ENCODE measurements at regions not wholly inside any gene's neighbourhood (a gene's known extent, or its start where the extent isn't known, plus 50 kb on each side); places are given as distances from the start of the nearest gene placed in this dataset.

DNA sequence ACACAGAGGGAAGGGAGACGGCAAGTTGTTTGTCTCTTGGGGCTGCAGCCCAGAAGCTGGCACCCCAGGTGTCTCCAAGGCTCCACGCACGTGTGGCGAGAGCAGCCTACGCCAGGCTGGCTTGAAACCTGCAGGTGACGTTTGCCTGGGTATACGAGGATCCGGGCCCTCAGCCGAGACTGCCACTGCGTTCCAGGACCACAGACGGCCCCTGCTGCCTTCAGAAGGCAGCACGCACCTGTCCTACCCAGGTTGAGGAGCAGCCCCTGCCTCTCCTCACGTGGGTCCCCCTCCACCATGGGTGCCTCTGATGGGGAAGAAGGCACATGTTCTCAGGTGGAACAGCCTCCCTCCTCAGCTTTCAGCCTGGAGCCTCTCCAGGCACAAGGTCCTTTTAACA, 75.3 kb upstream of the PRR20G start (continued):
- TF ChIP-seq, protein P1, sequence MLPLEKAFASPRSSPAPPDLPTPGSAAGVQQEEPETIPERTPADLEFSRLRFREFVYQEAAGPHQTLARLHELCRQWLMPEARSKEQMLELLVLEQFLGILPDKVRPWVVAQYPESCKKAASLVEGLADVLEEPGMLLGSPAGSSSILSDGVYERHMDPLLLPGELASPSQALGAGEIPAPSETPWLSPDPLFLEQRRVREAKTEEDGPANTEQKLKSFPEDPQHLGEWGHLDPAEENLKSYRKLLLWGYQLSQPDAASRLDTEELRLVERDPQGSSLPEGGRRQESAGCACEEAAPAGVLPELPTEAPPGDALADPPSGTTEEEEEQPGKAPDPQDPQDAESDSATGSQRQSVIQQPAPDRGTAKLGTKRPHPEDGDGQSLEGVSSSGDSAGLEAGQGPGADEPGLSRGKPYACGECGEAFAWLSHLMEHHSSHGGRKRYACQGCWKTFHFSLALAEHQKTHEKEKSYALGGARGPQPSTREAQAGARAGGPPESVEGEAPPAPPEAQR (CRISPR knock-in tag; IDR thresholded peaks at IDR 0.05): no peak
- TF ChIP-seq TEAD1 (CRISPR knock-in tag; IDR thresholded peaks at IDR 0.05) (no peak), ZNF423 (CRISPR knock-in tag; IDR thresholded peaks at IDR 0.05) (no peak)
- TF ChIP-seq, protein P2, sequence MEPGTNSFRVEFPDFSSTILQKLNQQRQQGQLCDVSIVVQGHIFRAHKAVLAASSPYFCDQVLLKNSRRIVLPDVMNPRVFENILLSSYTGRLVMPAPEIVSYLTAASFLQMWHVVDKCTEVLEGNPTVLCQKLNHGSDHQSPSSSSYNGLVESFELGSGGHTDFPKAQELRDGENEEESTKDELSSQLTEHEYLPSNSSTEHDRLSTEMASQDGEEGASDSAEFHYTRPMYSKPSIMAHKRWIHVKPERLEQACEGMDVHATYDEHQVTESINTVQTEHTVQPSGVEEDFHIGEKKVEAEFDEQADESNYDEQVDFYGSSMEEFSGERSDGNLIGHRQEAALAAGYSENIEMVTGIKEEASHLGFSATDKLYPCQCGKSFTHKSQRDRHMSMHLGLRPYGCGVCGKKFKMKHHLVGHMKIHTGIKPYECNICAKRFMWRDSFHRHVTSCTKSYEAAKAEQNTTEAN (CRISPR knock-in tag; IDR thresholded peaks at IDR 0.05): no peak

DNA sequence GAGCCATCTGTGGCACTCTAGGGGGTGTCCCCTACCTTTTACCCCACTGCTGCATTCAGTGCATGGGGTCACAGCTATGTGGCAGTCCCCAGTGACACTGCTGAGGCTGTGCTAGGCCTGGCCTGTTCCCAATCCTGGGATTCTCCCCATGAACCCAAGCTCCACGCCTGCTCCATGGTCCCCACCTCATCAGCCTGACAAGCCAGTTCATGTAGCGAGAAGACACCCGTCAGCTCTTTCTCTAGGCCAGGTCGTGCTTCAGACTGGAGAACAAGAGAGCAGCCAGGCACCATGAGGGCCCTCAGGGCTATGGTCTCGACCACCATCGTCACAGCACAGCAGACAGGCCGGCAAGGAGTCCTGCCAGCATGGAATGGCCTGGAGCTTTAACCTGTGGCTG, 72.8 kb upstream of the PRR20G start:
- POLR2A ChIA-PET: no interaction called here
- Mint-ChIP-seq H3K27ac (no peak overlapping the region), H3K4me1 (no peaks in the 10 kb centered on the region), H3K4me3 (no peak overlapping the region), H3K9me3 (peaks cover 29% of the 10 kb centered on the region), H3K27me3 (ENCODE audit: low read depth) (peaks cover 4% of the 10 kb centered on the region), H3K36me3 (peaks cover 26% of the 10 kb centered on the region)
- no peak for TF ChIP-seq HMGA2 (CRISPR knock-in tag; IDR thresholded peaks at IDR 0.05)
- TF ChIP-seq CREB1 (CRISPR knock-in tag; IDR thresholded peaks at IDR 0.05): no peak
- TF ChIP-seq, protein P3, sequence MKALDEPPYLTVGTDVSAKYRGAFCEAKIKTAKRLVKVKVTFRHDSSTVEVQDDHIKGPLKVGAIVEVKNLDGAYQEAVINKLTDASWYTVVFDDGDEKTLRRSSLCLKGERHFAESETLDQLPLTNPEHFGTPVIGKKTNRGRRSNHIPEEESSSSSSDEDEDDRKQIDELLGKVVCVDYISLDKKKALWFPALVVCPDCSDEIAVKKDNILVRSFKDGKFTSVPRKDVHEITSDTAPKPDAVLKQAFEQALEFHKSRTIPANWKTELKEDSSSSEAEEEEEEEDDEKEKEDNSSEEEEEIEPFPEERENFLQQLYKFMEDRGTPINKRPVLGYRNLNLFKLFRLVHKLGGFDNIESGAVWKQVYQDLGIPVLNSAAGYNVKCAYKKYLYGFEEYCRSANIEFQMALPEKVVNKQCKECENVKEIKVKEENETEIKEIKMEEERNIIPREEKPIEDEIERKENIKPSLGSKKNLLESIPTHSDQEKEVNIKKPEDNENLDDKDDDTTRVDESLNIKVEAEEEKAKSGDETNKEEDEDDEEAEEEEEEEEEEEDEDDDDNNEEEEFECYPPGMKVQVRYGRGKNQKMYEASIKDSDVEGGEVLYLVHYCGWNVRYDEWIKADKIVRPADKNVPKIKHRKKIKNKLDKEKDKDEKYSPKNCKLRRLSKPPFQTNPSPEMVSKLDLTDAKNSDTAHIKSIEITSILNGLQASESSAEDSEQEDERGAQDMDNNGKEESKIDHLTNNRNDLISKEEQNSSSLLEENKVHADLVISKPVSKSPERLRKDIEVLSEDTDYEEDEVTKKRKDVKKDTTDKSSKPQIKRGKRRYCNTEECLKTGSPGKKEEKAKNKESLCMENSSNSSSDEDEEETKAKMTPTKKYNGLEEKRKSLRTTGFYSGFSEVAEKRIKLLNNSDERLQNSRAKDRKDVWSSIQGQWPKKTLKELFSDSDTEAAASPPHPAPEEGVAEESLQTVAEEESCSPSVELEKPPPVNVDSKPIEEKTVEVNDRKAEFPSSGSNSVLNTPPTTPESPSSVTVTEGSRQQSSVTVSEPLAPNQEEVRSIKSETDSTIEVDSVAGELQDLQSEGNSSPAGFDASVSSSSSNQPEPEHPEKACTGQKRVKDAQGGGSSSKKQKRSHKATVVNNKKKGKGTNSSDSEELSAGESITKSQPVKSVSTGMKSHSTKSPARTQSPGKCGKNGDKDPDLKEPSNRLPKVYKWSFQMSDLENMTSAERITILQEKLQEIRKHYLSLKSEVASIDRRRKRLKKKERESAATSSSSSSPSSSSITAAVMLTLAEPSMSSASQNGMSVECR (CRISPR knock-in tag; IDR thresholded peaks at IDR 0.05; ENCODE audit: borderline replicate concordance): no peak
- no peak for TF ChIP-seq GRHL2 (CRISPR knock-in tag; IDR thresholded peaks at IDR 0.05; ENCODE audit: insufficient replicate concordance, severe bottlenecking)
- TF ChIP-seq CBFB (CRISPR knock-in tag; IDR thresholded peaks at IDR 0.05; ENCODE audit: low read depth): no peak
- no peak for TF ChIP-seq RELA (CRISPR knock-in tag; IDR thresholded peaks at IDR 0.05; ENCODE audit: borderline replicate concordance)
- no peak for TF ChIP-seq ZNF219 (CRISPR knock-in tag; IDR thresholded peaks at IDR 0.05; ENCODE audit: borderline replicate concordance)
- TF ChIP-seq, protein P4, sequence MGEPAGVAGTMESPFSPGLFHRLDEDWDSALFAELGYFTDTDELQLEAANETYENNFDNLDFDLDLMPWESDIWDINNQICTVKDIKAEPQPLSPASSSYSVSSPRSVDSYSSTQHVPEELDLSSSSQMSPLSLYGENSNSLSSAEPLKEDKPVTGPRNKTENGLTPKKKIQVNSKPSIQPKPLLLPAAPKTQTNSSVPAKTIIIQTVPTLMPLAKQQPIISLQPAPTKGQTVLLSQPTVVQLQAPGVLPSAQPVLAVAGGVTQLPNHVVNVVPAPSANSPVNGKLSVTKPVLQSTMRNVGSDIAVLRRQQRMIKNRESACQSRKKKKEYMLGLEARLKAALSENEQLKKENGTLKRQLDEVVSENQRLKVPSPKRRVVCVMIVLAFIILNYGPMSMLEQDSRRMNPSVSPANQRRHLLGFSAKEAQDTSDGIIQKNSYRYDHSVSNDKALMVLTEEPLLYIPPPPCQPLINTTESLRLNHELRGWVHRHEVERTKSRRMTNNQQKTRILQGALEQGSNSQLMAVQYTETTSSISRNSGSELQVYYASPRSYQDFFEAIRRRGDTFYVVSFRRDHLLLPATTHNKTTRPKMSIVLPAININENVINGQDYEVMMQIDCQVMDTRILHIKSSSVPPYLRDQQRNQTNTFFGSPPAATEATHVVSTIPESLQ (CRISPR knock-in tag; IDR thresholded peaks at IDR 0.05): no peak
- TF ChIP-seq, protein P5, sequence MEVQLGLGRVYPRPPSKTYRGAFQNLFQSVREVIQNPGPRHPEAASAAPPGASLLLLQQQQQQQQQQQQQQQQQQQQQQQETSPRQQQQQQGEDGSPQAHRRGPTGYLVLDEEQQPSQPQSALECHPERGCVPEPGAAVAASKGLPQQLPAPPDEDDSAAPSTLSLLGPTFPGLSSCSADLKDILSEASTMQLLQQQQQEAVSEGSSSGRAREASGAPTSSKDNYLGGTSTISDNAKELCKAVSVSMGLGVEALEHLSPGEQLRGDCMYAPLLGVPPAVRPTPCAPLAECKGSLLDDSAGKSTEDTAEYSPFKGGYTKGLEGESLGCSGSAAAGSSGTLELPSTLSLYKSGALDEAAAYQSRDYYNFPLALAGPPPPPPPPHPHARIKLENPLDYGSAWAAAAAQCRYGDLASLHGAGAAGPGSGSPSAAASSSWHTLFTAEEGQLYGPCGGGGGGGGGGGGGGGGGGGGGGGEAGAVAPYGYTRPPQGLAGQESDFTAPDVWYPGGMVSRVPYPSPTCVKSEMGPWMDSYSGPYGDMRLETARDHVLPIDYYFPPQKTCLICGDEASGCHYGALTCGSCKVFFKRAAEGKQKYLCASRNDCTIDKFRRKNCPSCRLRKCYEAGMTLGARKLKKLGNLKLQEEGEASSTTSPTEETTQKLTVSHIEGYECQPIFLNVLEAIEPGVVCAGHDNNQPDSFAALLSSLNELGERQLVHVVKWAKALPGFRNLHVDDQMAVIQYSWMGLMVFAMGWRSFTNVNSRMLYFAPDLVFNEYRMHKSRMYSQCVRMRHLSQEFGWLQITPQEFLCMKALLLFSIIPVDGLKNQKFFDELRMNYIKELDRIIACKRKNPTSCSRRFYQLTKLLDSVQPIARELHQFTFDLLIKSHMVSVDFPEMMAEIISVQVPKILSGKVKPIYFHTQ (CRISPR knock-in tag; IDR thresholded peaks at IDR 0.05): no peak
- TF ChIP-seq, protein P6, sequence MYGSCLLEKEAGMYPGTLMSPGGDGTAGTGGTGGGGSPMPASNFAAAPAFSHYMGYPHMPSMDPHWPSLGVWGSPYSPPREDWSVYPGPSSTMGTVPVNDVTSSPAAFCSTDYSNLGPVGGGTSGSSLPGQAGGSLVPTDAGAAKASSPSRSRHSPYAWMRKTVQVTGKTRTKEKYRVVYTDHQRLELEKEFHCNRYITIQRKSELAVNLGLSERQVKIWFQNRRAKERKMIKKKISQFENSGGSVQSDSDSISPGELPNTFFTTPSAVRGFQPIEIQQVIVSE (CRISPR knock-in tag; IDR thresholded peaks at IDR 0.05; ENCODE audit: borderline replicate concordance): no peak
- no peak for TF ChIP-seq FOXK1 (CRISPR knock-in tag; IDR thresholded peaks at IDR 0.05)
- TF ChIP-seq SOX15 (CRISPR knock-in tag; IDR thresholded peaks at IDR 0.05): no peak
- TF ChIP-seq, protein P7, sequence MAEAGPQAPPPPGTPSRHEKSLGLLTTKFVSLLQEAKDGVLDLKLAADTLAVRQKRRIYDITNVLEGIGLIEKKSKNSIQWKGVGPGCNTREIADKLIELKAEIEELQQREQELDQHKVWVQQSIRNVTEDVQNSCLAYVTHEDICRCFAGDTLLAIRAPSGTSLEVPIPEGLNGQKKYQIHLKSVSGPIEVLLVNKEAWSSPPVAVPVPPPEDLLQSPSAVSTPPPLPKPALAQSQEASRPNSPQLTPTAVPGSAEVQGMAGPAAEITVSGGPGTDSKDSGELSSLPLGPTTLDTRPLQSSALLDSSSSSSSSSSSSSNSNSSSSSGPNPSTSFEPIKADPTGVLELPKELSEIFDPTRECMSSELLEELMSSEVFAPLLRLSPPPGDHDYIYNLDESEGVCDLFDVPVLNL (CRISPR knock-in tag; IDR thresholded peaks at IDR 0.05; ENCODE audit: borderline replicate concordance, low read depth): no peak
- no peak for TF ChIP-seq ZNF416 (CRISPR knock-in tag; IDR thresholded peaks at IDR 0.05)
- no peak for TF ChIP-seq PRRX2 (CRISPR knock-in tag; IDR thresholded peaks at IDR 0.05)
- TF ChIP-seq, protein P8, sequence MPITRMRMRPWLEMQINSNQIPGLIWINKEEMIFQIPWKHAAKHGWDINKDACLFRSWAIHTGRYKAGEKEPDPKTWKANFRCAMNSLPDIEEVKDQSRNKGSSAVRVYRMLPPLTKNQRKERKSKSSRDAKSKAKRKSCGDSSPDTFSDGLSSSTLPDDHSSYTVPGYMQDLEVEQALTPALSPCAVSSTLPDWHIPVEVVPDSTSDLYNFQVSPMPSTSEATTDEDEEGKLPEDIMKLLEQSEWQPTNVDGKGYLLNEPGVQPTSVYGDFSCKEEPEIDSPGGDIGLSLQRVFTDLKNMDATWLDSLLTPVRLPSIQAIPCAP (CRISPR knock-in tag; IDR thresholded peaks at IDR 0.05): no peak
- TF ChIP-seq KAT7 (CRISPR knock-in tag; IDR thresholded peaks at IDR 0.05; ENCODE audit: borderline replicate concordance): no peak
- DNase-seq (ENCODE audit: low spot score) (no peak), ATAC-seq (no peak)
- CTCF ChIA-PET: interaction anchor here (1.0 kb wide), 1 partner anchor 13 kb away, joined by 5 read pairs; no protein-coding TSS in a partner anchor

Measured in WTC11 (cell line).